Progenitor cell of endocrine pancreas (in vitro differentiated cells): ENCODE measurements at regions not wholly inside any gene's neighbourhood (a gene's known extent, or its start where the extent isn't known, plus 50 kb on each side); places are given as distances from the start of the nearest gene placed in this dataset.
A peak's percentile ranks its signal among the peaks of the same experiment; 100 is the strongest.

Source experiments
- DNase-seq: peaks from one replicate; pipeline ENCODE4 v3.0.0; 2021; ENCODE audit warnings: low spot score; ENCODE audit not compliant: unreplicated experiment
- H3K27ac Mint-ChIP-seq: 2 replicates; pipeline ENCODE4 v1.8.0; 2021; ENCODE audit warnings: mild to moderate bottlenecking, moderate library complexity, mixed read lengths
- H3K27me3 Mint-ChIP-seq: 2 replicates; pipeline ENCODE4 v1.8.0; 2021; ENCODE audit warnings: mixed read lengths
- H3K36me3 Mint-ChIP-seq: 2 replicates; pipeline ENCODE4 v1.8.0; 2022; ENCODE audit warnings: mixed read lengths; ENCODE audit not compliant: insufficient read depth
- H3K4me1 Mint-ChIP-seq: 2 replicates; pipeline ENCODE4 v1.8.0; 2021; ENCODE audit warnings: low read depth, mixed read lengths
- H3K4me3 Mint-ChIP-seq: 2 replicates; pipeline ENCODE4 v1.8.0; 2021; ENCODE audit warnings: low read depth, mild to moderate bottlenecking, moderate library complexity, mixed read lengths
- H3K9me3 Mint-ChIP-seq: 2 replicates; pipeline ENCODE4 v1.8.0; 2021; ENCODE audit warnings: low read depth, mixed read lengths
- CTCF ChIP-seq: fragments of 200-600 bp; sonication (generic); IDR thresholded peaks from one replicate; pipeline ENCODE4 v1.5.0; 2021; ENCODE audit warnings: antibody characterized with exemption, mild to moderate bottlenecking; ENCODE audit not compliant: unreplicated experiment

GRCh38 chr15:100764778-100765466 lies 114.7 kb upstream of the ALDH1A3 start:
- H3K9me3 Mint-ChIP-seq, result no peaks in the 10 kb centered on the region
- no peak overlapping the region for H3K4me3 Mint-ChIP-seq
- H3K27ac Mint-ChIP-seq, result peak overlapping the region; percentile 34
- TF ChIP-seq CTCF, result no peak
- H3K4me1 Mint-ChIP-seq, result peaks cover 6% of the 10 kb centered on the region
- H3K36me3 Mint-ChIP-seq, result no peaks in the 10 kb centered on the region
- peaks cover 33% of the 10 kb centered on the region for H3K27me3 Mint-ChIP-seq
- DNase-seq, result no peak

- peaks cover 35% of the 10 kb centered on the region for H3K27me3 Mint-ChIP-seq
- H3K36me3 Mint-ChIP-seq, result no peaks in the 10 kb centered on the region
- H3K4me3 Mint-ChIP-seq, result no peak overlapping the region
- H3K4me1 Mint-ChIP-seq, result peaks cover 1% of the 10 kb centered on the region
- DNase-seq, result no peak
- no peak overlapping the region for H3K27ac Mint-ChIP-seq
- no peak for TF ChIP-seq CTCF
- no peaks in the 10 kb centered on the region for H3K9me3 Mint-ChIP-seq
These were observed 114.0 kb upstream of the ALDH1A3 start for GRCh38 chr15:100765467-100766241.

- Mint-ChIP-seq H3K4me3 (no peak overlapping the region), H3K9me3 (no peaks in the 10 kb centered on the region)
- no peak for TF ChIP-seq CTCF
These were observed 113.2 kb upstream of the ALDH1A3 start for GRCh38 chr15:100766243-100767000.

GRCh38 chr15:100767001-100767825 lies 112.4 kb upstream of the ALDH1A3 start:
- no peak overlapping the region for H3K4me3 Mint-ChIP-seq
- H3K36me3 Mint-ChIP-seq, result no peaks in the 10 kb centered on the region
- H3K4me1 Mint-ChIP-seq, result peaks cover 1% of the 10 kb centered on the region
- no peak for DNase-seq
- no peaks in the 10 kb centered on the region for H3K9me3 Mint-ChIP-seq
- H3K27me3 Mint-ChIP-seq, result peaks cover 27% of the 10 kb centered on the region
- TF ChIP-seq CTCF, result no peak
- H3K27ac Mint-ChIP-seq, result no peak overlapping the region

More at GRCh38 chr15:100766243-100767000, 113.2 kb upstream of the ALDH1A3 start:
- peaks cover 1% of the 10 kb centered on the region for H3K4me1 Mint-ChIP-seq
- no peak for DNase-seq
- peaks cover 35% of the 10 kb centered on the region for H3K27me3 Mint-ChIP-seq
- H3K27ac Mint-ChIP-seq, result no peak overlapping the region
- H3K36me3 Mint-ChIP-seq, result no peaks in the 10 kb centered on the region
